Endothelial cell (in vitro differentiated cells): ENCODE measurements at regions not wholly inside any gene's neighbourhood (a gene's known extent, or its start where the extent isn't known, plus 50 kb on each side); places are given as distances from the start of the nearest gene placed in this dataset.

Source experiments
- DNase-seq: peaks from one replicate; pipeline ENCODE4 v3.0.0; 2021; ENCODE audit warnings: low spot score
- H3K27ac Mint-ChIP-seq: one replicate; pipeline ENCODE4 v1.8.0; 2021; ENCODE audit warnings: mixed read lengths, inconsistent platforms; ENCODE audit not compliant: unreplicated experiment
- H3K27me3 Mint-ChIP-seq: one replicate; pipeline ENCODE4 v1.8.0; 2021; ENCODE audit warnings: mild to moderate bottlenecking, moderate library complexity, mixed read lengths, inconsistent platforms; ENCODE audit not compliant: unreplicated experiment
- H3K36me3 Mint-ChIP-seq: one replicate; pipeline ENCODE4 v1.8.0; 2021; ENCODE audit warnings: mild to moderate bottlenecking, low read depth, mixed read lengths, inconsistent platforms; ENCODE audit not compliant: unreplicated experiment
- H3K4me1 Mint-ChIP-seq: one replicate; pipeline ENCODE4 v1.8.0; 2021; ENCODE audit warnings: mild to moderate bottlenecking, mixed read lengths, inconsistent platforms; ENCODE audit not compliant: unreplicated experiment
- H3K4me3 Mint-ChIP-seq: one replicate; pipeline ENCODE4 v1.8.0; 2021; ENCODE audit warnings: mild to moderate bottlenecking, mixed read lengths, inconsistent platforms; ENCODE audit not compliant: unreplicated experiment
- H3K9me3 Mint-ChIP-seq: one replicate; pipeline ENCODE4 v1.8.0; 2021; ENCODE audit warnings: mixed read lengths, inconsistent platforms; ENCODE audit not compliant: unreplicated experiment
- TF ChIP-seq, protein P1 (sequence below): fragments of 200-600 bp; sonication (generic); IDR thresholded peaks from one replicate; pipeline ENCODE4 v1.5.0; 2021; ENCODE audit warnings: antibody characterized with exemption; ENCODE audit not compliant: unreplicated experiment

DNA sequence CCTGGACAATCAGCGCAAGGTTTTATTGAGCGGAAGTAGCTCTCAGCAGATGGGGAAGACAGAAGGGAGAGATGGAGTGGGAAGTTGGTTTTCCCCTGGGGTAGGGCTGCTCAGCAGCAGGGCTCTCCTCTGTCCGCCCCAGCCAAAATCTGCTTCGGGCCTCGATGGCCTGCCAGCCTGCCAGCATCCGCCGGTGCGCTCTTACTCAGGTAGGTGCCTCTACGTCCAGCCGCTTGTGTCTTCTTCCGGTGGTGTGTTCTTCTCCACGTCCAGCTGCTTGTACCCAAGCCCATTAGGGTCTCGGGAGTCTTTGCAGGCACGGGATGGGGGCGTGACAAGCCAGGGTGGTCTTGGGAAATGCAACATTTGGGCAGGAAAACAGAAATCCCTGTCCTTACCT lies 1340.0 kb upstream of the MAP3K7 start:
- no peak for DNase-seq
- Mint-ChIP-seq H3K27ac (no peak overlapping the region), H3K36me3 (no peaks in the 10 kb centered on the region), H3K27me3 (no peaks in the 10 kb centered on the region), H3K4me3 (no peak overlapping the region), H3K4me1 (no peaks in the 10 kb centered on the region), H3K9me3 (no peaks in the 10 kb centered on the region)
- TF ChIP-seq, protein P1, sequence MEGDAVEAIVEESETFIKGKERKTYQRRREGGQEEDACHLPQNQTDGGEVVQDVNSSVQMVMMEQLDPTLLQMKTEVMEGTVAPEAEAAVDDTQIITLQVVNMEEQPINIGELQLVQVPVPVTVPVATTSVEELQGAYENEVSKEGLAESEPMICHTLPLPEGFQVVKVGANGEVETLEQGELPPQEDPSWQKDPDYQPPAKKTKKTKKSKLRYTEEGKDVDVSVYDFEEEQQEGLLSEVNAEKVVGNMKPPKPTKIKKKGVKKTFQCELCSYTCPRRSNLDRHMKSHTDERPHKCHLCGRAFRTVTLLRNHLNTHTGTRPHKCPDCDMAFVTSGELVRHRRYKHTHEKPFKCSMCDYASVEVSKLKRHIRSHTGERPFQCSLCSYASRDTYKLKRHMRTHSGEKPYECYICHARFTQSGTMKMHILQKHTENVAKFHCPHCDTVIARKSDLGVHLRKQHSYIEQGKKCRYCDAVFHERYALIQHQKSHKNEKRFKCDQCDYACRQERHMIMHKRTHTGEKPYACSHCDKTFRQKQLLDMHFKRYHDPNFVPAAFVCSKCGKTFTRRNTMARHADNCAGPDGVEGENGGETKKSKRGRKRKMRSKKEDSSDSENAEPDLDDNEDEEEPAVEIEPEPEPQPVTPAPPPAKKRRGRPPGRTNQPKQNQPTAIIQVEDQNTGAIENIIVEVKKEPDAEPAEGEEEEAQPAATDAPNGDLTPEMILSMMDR = no peak

DNA sequence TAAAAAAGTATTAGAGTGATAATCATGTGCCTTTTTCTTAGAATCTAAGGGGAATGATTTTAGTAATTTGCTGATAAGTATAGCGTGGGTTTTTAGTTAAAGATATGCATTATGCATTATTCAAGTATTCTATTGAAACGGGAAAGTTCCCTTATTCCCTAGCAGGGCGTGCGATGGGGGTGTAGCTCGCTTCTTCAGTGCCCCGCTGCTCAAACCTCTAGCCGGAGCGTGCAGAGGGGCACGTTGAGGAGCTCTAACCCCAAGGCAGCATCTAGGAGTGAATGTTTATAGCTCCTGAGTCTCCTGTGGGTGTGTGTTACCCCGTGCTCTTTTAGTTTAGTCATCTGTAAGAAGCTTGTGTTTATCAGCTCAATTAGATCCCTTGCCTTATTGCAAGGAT lies 1339.5 kb upstream of the MAP3K7 start:
- H3K4me3 Mint-ChIP-seq = no peak overlapping the region
- no peaks in the 10 kb centered on the region for H3K36me3 Mint-ChIP-seq
- no peaks in the 10 kb centered on the region for H3K27me3 Mint-ChIP-seq
- no peaks in the 10 kb centered on the region for H3K4me1 Mint-ChIP-seq
- TF ChIP-seq, protein P1 = no peak
- no peak overlapping the region for H3K27ac Mint-ChIP-seq
- DNase-seq = no peak
- H3K9me3 Mint-ChIP-seq = no peaks in the 10 kb centered on the region

DNA sequence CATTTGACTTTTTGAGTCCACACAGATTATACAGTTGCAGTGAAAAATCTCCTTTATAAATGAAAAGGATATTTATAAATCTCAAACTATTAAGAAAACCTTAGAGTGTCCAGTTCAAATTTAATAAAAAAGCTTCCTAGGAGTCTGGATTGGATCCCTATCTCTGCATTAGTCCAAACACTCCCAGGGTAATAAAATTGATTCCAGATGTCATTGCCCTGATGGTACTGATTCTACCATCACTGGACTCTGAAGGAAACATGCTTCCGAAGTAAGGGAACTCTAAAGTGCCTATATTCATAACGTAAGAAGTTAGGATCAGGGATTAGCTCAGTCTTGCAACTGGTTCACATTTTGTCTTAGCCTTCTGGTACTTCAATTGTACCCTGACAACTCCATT lies 1325.1 kb upstream of the MAP3K7 start:
- no peak overlapping the region for H3K4me3 Mint-ChIP-seq
- no peaks in the 10 kb centered on the region for H3K9me3 Mint-ChIP-seq
- H3K27ac Mint-ChIP-seq = no peak overlapping the region
- no peaks in the 10 kb centered on the region for H3K27me3 Mint-ChIP-seq
- DNase-seq = no peak
- no peaks in the 10 kb centered on the region for H3K36me3 Mint-ChIP-seq
- no peaks in the 10 kb centered on the region for H3K4me1 Mint-ChIP-seq
- TF ChIP-seq, protein P1 = no peak

DNA sequence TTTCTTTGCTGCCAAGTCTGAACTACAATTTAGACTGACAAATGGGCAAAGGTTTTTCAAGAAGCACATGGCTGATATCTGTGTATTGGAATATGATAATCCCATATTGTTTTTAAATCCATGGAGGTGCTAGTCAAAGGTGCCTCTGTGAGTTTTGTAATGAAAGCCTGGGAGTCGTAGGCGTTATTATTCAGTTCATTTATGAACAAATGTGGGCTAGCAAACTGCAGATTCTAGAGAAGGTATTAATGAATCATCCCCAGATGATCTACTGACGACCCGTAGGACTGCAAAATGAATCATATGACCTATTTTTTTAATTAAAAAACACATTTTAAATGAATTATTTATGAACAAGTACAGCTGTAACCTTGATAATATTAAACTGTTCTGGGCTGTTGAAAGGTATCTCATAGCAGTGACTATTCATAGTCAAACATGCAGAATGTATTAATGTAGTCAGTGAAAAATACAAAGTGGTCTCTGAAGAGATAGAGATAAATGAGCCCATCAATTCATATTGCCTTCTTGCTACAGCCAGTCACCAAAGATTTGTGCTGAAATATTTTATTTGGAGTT lies 1317.8 kb upstream of the MAP3K7 start:
- no peaks in the 10 kb centered on the region for H3K36me3 Mint-ChIP-seq
- no peaks in the 10 kb centered on the region for H3K27me3 Mint-ChIP-seq
- H3K4me1 Mint-ChIP-seq = no peaks in the 10 kb centered on the region
- H3K4me3 Mint-ChIP-seq = no peak overlapping the region
- no peak overlapping the region for H3K27ac Mint-ChIP-seq
- TF ChIP-seq, protein P1 = no peak
- no peak for DNase-seq
- no peaks in the 10 kb centered on the region for H3K9me3 Mint-ChIP-seq

DNA sequence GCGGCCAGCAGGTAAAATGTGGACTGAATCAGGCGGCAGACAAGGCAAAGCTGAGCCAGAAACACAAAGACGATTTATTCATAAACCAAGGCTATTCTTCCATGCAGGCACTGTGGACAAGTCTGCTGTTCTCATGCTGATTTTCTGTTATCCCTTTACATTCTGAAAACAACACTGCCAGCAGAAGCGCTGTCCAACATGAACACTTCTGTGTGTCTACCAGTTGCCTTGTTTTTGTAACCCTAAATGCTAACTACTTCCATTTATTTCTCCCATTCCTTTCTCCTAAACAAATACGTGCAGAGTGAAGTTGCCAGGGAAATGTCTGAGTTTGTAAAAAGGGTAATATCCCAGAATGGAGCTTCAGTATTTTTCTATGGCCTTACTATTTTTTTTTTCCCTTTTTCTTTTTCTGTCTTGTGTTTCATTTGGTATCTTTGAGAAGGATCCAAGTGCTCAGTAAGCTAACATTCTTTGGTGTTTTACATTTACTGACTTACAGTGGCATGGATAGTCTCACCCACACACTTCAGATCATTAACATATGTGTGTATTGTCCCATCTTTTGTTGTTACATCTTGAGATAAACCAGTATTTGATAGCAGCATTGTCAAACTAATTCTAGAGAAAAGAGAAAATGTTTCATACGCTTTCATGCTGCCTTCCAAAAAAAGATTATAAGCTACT lies 1308.9 kb upstream of the MAP3K7 start:
- Mint-ChIP-seq H3K4me1 (no peaks in the 10 kb centered on the region), H3K9me3 (no peaks in the 10 kb centered on the region), H3K27me3 (no peaks in the 10 kb centered on the region), H3K4me3 (no peak overlapping the region), H3K27ac (no peak overlapping the region), H3K36me3 (no peaks in the 10 kb centered on the region)
- TF ChIP-seq, protein P1 = no peak
- no peak for DNase-seq
